ENCODE measurements at regions not wholly inside any gene's neighbourhood (a gene's known extent, or its start where the extent isn't known, plus 50 kb on each side); places are given as distances from the start of the nearest gene placed in this dataset.

- H3K9me3 Mint-ChIP-seq (ENCODE audit: insufficient read depth) = no peaks in the 10 kb centered on the region
- Histone ChIP-seq H3K79me2 (ENCODE audit: control insufficient read depth, insufficient read depth, low read length) (no peaks in the 10 kb centered on the region), H3K4me1 (ENCODE audit: control insufficient read depth in 2 of 2, insufficient read depth in 2 of 2, low read length in 2 of 2) (peaks cover 3 to 6% of the 10 kb centered on the region in 2 donors), H3K27me3 (replicated peaks in 1 of 4; ENCODE audit: control extremely low read depth in 1 of 4, control insufficient read depth in 3 of 4, insufficient read depth in 4 of 4, low read length in 3 of 4) (no peaks in the 10 kb centered on the region), H3K4me3 (ENCODE audit: control extremely low read depth in 1 of 5, extremely low read depth in 1 of 5, insufficient read depth in 1 of 5, low read depth in 2 of 5, low read length in 4 of 5) (no peak overlapping the region), H3K27ac (ENCODE audit: low read length in 2 of 2) (no peak overlapping the region), H3K9me3 (ENCODE audit: control extremely low read depth in 1 of 3, control insufficient read depth in 2 of 3, insufficient read depth in 1 of 3, low read length in 2 of 3) (no peaks in the 10 kb centered on the region), H4K20me1 (ENCODE audit: control insufficient read depth, insufficient read depth, low read length, poor library complexity, severe bottlenecking) (no peaks in the 10 kb centered on the region), H3K36me3 (replicated peaks in 1 of 2; ENCODE audit: control extremely low read depth in 1 of 2, control insufficient read depth in 1 of 2, extremely low read depth in 1 of 2, insufficient read depth in 2 of 2, low read length in 1 of 2) (no peaks in the 10 kb centered on the region), H3K9ac (ENCODE audit: low read length) (no peak overlapping the region), H2AFZ (ENCODE audit: insufficient read depth, low read depth, low read length, poor library complexity, severe bottlenecking) (no peak overlapping the region), H3K4me2 (replicated peaks; ENCODE audit: low read depth, low read length, poor library complexity, severe bottlenecking) (no peak overlapping the region)
- H3K4me3 Mint-ChIP-seq = no peak overlapping the region
- H3K27me3 Mint-ChIP-seq = peaks cover 17% of the 10 kb centered on the region
- H3K27ac Mint-ChIP-seq = no peak overlapping the region
- TF ChIP-seq, protein P1, sequence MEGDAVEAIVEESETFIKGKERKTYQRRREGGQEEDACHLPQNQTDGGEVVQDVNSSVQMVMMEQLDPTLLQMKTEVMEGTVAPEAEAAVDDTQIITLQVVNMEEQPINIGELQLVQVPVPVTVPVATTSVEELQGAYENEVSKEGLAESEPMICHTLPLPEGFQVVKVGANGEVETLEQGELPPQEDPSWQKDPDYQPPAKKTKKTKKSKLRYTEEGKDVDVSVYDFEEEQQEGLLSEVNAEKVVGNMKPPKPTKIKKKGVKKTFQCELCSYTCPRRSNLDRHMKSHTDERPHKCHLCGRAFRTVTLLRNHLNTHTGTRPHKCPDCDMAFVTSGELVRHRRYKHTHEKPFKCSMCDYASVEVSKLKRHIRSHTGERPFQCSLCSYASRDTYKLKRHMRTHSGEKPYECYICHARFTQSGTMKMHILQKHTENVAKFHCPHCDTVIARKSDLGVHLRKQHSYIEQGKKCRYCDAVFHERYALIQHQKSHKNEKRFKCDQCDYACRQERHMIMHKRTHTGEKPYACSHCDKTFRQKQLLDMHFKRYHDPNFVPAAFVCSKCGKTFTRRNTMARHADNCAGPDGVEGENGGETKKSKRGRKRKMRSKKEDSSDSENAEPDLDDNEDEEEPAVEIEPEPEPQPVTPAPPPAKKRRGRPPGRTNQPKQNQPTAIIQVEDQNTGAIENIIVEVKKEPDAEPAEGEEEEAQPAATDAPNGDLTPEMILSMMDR (IDR thresholded peaks at IDR 0.05) = no peak
- WGBS (ENCODE audit: insufficient coverage) = 100% methylated on average over 3 of the region's 4 CpGs
- ATAC-seq (ENCODE audit: low read depth) = no peak
- ChIA-PET POLR2A (no interaction called here), CTCF (interaction anchor here (0.7 to 2.9 kb wide), 12 partner anchors 10 to 173 kb away, joined by 3 to 33 read pairs (median 6); no protein-coding TSS in a partner anchor)
- intact Hi-C loops (cut with micrococcal nuclease) = no loop called here
- DNase-seq = no peak
- peaks cover 2% of the 10 kb centered on the region for H3K4me1 Mint-ChIP-seq
Observed at GRCh38 chr4:123562994-123563750, 166.6 kb downstream of the SPRY1 start.

DNA sequence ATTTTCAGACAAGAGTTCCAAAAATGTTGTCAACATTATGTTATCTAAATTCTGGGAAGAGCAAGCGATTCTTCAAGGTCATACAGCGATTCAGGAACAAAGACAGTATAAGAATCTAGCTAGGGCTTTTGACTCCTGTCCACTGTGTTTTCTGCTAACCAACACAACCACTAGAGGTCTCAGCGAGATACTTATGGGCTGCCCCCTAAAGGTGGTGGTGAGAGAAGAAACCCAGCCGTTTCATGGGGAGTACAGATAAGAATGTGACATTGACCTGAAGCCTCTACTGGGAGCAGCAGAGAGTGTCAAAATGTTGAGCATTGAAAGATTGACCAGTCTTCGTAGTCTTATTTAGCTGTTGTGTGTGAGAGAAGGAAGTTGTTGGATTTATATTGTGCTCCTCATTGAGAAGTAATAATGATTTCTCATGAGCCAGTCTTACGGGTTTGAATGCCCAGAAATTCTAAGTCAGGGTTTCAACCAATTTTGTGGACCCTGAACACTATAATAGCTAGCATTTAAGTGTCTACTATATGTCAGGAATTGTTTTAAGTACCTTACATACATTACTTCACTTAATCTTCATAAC lies 168.3 kb downstream of the SPRY1 start:
- ATAC-seq (ENCODE audit: low read depth) = peak; percentile 100
- TF ChIP-seq EZH2 (IDR thresholded peaks at IDR 0.05; ENCODE audit: borderline replicate concordance, insufficient read depth, low read depth, low read length, poor library complexity, severe bottlenecking) = no peak
- TF ChIP-seq, protein P1 (IDR thresholded peaks at IDR 0.05) = peak; percentile 90
- no peaks in the 10 kb centered on the region for H4K20me1 ChIP-seq (ENCODE audit: control insufficient read depth, insufficient read depth, low read length, poor library complexity, severe bottlenecking)
- intact Hi-C loops (cut with micrococcal nuclease) = loop anchor here (1.0 to 2.0 kb wide), 3 partner anchors 95 to 174 kb away; no protein-coding TSS in a partner anchor
- peak; percentile 81 for DNase-seq
- H2AFZ ChIP-seq (ENCODE audit: insufficient read depth, low read depth, low read length, poor library complexity, severe bottlenecking) = no peak overlapping the region
- H3K27ac Mint-ChIP-seq = no peak overlapping the region
- no peaks in the 10 kb centered on the region for H3K9me3 ChIP-seq (ENCODE audit: control extremely low read depth in 1 of 3, control insufficient read depth in 2 of 3, insufficient read depth in 1 of 3, low read length in 2 of 3)
- ChIA-PET POLR2A (no interaction called here), CTCF (interaction anchor here (0.6 to 2.9 kb wide), 36 partner anchors 11 to 252 kb away, joined by 3 to 33 read pairs (median 4); partner anchors contain the start of gene SPRY1)
- H3K27ac ChIP-seq (ENCODE audit: low read length in 2 of 2) = no peak overlapping the region
- H3K36me3 ChIP-seq (replicated peaks in 1 of 2; ENCODE audit: control extremely low read depth in 1 of 2, control insufficient read depth in 1 of 2, extremely low read depth in 1 of 2, insufficient read depth in 2 of 2, low read length in 1 of 2) = no peaks in the 10 kb centered on the region
- H3K79me2 ChIP-seq (ENCODE audit: control insufficient read depth, insufficient read depth, low read length) = no peaks in the 10 kb centered on the region
- H3K9ac ChIP-seq (ENCODE audit: low read length) = no peak overlapping the region
- peaks cover 3 to 6% of the 10 kb centered on the region in 2 donors for H3K4me1 ChIP-seq (ENCODE audit: control insufficient read depth in 2 of 2, insufficient read depth in 2 of 2, low read length in 2 of 2)
- no peak overlapping the region for H3K4me3 Mint-ChIP-seq
- no peaks in the 10 kb centered on the region for H3K9me3 Mint-ChIP-seq (ENCODE audit: insufficient read depth)
- no peak overlapping the region for H3K4me2 ChIP-seq (replicated peaks; ENCODE audit: low read depth, low read length, poor library complexity, severe bottlenecking)
- H3K4me1 Mint-ChIP-seq = peaks cover 2% of the 10 kb centered on the region
- 15% methylated on average over 4 of the region's 6 CpGs for WGBS (ENCODE audit: insufficient coverage)
- peaks cover 17% of the 10 kb centered on the region for H3K27me3 Mint-ChIP-seq
- H3K27me3 ChIP-seq (replicated peaks in 1 of 4; ENCODE audit: control extremely low read depth in 1 of 4, control insufficient read depth in 3 of 4, insufficient read depth in 4 of 4, low read length in 3 of 4) = no peaks in the 10 kb centered on the region
- H3K4me3 ChIP-seq (ENCODE audit: control extremely low read depth in 1 of 5, extremely low read depth in 1 of 5, insufficient read depth in 1 of 5, low read depth in 2 of 5, low read length in 4 of 5) = no peak overlapping the region

Measured in B cell (primary cell).